ENCODE measurements at regions not wholly inside any gene's neighbourhood (a gene's known extent, or its start where the extent isn't known, plus 50 kb on each side); places are given as distances from the start of the nearest gene placed in this dataset.
"Not testable (repeated sequence)": the region's sequence is repeated elsewhere in the genome, so short reads cannot be mapped to it uniquely, and the experiment has no call there.

GRCh38 chr12:66767536-66767935, 88.7 kb upstream of the GRIP1 start:
- ATAC-seq (no peak), DNase-seq (ENCODE audit: low spot score) (no peak)
- intact Hi-C loops (cut with DNase I), result no loop called here

- intact Hi-C loops (cut with DNase I), result no loop called here
- DNase-seq (ENCODE audit: low spot score) (no peak), ATAC-seq (no peak)
Measured at GRCh38 chr12:66768293-66768692, 89.4 kb upstream of the GRIP1 start.

- ATAC-seq (no peak), DNase-seq (ENCODE audit: low spot score) (no peak)
- intact Hi-C loops (cut with DNase I), result no loop called here
Measured at GRCh38 chr12:66774929-66775328, 96.1 kb upstream of the GRIP1 start.

DNA sequence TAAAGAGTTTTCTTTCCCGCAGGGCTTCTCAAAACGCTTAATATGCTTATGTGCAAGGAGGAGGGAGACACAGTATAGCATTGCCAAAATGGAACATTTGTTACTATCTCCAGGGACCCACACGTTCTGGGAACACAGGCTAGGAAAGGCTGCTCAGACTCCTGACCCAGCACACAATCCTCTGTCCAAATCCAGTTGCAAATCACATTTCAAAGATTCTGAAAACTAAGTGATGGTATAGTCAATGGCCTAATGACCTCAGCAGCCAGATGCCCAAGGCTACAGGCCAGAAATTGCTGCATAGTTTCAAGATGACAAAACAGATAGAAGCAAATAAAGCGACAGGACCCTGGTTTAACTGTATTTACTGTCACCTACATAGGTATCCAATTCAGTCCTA, 97.0 kb upstream of the GRIP1 start:
- ATAC-seq, result no peak
- DNase-seq (ENCODE audit: low spot score), result no peak
- intact Hi-C loops (cut with DNase I), result no loop called here

- DNase-seq (ENCODE audit: low spot score) (no peak), ATAC-seq (no peak)
- intact Hi-C loops (cut with DNase I), result no loop called here
Measured at GRCh38 chr12:66776974-66777373, 98.1 kb upstream of the GRIP1 start.

DNA sequence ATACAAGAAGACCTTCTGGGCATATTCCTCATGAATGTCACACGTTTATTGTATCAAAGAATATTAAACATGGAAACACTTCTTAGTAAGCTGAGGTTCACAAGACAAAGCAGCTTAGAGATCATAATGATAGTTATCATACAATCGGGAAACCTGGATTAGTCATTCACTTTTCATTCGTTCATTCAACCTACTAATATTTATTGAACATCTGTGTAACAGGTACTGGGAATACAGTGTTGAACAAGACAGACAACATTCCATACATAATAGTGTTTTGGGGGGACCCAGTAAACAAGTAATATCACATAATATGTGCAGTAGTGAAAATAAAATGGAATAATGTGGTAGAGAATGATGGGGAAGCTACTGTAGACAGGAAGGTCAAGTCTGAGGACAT, 100.6 kb upstream of the GRIP1 start:
- DNase-seq (ENCODE audit: low spot score), result no peak
- no peak for ATAC-seq

DNA sequence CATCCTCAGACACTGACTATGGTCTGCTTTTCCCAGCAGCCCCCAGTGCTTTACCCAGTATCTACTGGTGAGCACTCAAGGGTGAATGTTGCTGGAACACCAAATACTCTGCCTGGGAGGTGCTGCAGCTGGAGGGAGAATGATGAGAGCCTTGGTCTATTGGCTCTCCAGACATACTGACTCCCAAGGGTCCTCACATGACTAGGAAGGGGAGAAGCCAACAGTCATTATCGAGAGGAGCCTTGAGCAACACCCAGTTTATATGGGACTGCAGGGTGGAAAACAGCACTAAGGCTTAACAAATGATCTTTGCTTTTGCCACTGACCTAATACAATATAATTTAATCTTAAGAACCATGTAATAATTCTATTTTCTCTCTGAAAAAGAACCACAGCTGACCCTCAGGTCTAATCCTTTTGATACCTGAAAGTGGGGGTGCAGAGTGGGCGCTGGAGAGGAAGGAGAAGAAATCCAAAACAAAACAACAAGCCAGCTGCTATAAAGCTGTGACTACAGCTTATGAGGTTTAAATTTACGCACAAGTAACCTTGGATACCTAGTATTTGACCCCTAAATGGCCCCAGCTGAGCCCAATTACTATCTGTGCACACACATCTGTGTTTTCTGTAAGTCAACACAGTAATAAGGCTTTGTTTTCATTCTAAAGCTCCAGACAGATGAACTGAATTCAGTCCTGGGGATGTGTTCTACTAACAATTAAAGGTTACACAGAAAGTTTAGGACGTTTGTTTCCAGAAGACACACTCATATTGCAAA, 107.8 kb upstream of the GRIP1 start:
- ATAC-seq (no peak), DNase-seq (ENCODE audit: low spot score) (no peak)
- intact Hi-C loops (cut with DNase I), result no loop called here

More for the DNA sequence above, 100.6 kb upstream of the GRIP1 start:
- intact Hi-C loops (cut with DNase I), result no loop called here

GRCh38 chr12:66799551-66799950, 120.7 kb upstream of the GRIP1 start:
- no peak for DNase-seq (ENCODE audit: low spot score)
- ATAC-seq, result no peak
- intact Hi-C loops (cut with DNase I), result no loop called here

DNA sequence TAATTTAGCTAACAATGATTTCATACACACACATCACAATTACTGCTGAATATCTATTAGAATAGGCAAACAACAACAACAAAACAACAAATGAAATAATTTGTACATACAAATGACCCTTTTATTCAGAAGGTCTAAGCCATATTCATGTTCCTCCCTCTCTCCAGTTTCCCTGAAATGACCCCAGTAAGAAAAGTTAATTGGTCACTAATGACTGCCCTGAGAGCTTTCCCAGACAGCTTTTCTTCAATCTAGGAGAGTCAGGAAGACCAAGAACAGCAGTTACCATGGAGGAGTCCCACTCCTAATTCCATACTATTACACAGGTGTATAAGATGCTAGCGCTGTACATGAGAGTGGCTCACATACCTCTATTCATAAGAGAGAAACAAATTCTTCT, 121.2 kb upstream of the GRIP1 start:
- intact Hi-C loops (cut with DNase I), result no loop called here
- DNase-seq (ENCODE audit: low spot score) (no peak), ATAC-seq (no peak)

GRCh38 chr12:66803930-66804329, 125.1 kb upstream of the GRIP1 start:
- intact Hi-C loops (cut with DNase I), result no loop called here
- ATAC-seq, result no peak
- DNase-seq (ENCODE audit: low spot score), result no peak

DNA sequence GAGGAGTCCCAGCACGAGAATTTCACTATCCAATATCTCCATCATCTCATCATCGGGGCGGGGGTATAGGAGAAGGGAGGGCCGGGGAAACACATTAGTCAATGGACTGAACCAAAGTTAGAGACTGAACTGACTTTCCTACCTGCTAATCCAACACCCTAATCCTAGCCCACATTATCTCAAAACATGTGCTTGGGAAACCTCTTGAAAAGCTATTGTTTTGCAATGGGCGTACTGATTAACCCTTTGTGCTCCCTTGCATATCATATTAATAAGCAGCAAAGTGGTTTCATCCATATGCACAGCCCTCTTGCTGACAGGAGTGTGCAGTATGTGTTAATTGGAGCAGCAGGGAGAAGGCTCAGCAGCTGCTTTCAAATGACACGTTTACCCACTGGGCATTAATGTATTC, 125.7 kb upstream of the GRIP1 start:
- DNase-seq (ENCODE audit: low spot score) (no peak), ATAC-seq (no peak)
- intact Hi-C loops (cut with DNase I), result no loop called here

DNA sequence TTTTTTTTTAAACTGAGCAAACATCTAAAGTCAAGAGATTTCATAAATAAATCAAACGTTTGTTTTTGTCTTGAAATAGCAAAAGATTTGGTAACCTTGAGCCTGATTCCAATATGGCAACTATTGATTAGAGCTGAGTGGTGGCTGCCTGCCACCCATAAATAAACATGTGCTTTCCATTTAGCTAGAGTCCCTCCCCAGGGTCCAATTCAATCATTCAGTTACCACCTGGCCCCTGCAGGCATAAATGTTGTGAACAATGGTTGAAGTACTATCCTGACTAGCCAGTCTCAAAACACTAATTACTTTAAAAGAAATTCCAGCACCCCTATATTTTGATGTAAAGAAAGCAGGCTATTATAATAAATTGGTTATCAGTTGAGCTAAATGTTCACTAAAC, 129.7 kb upstream of the GRIP1 start:
- ATAC-seq (no peak), DNase-seq (ENCODE audit: low spot score) (no peak)
- intact Hi-C loops (cut with DNase I), result no loop called here

DNA sequence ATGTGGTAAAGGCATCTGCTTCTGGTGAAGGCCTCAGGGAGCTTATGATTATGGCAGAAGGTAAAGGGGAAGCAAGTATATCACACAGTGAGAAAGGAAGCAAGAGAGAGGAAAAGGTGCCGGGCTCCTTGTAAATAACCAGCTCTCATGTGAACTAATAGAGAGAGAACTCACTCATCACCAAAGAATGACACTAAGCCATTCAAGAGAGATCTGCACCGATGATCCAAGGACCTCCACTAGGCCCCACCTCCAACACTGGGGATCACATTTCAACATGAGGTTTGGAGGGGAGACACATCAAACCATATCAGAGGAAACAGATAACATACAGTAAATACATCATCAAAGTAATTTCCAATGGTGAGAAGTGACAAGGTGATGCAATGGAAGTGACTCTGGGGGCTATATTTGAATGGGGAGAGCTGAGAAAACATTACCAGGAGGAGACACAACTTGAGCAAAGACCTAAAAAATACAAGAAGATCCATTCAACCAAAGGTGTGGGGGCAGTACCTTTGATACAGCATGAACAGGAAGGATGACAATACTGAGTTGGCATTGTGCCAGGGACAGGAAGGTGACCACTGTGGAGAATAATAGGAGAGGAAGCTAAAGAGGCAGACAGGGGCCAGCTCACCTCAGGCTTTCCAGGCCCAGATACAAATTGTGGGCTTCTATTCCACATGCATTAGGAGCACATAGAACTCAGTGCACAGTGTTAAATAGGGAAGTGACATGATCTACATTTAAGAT, 134.4 kb upstream of the GRIP1 start:
- no peak for ATAC-seq
- DNase-seq (ENCODE audit: low spot score), result no peak
- intact Hi-C loops (cut with DNase I), result no loop called here

DNA sequence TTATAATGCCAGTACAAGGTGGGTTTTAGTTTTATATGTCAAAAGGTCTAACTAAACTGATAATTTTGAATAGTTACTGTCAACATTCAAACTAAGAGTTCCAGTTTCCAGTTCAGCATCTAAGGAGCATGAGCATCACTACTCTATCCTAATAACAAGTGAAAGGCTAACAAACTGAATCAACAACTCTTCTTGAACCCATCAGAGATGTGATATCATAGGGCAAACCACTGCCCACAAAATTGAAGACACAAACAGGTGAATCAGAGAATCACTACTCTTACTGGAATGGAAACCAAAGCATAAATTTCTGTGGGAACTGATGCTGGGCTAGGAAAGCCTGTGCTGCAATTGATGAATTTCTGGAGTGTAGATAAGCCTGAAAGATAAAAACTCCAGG, 140.7 kb upstream of the GRIP1 start:
- intact Hi-C loops (cut with DNase I), result no loop called here
- ATAC-seq, result no peak
- no peak for DNase-seq (ENCODE audit: low spot score)

GRCh38 chr12:66822961-66823360, 144.1 kb upstream of the GRIP1 start:
- intact Hi-C loops (cut with DNase I), result no loop called here

DNA sequence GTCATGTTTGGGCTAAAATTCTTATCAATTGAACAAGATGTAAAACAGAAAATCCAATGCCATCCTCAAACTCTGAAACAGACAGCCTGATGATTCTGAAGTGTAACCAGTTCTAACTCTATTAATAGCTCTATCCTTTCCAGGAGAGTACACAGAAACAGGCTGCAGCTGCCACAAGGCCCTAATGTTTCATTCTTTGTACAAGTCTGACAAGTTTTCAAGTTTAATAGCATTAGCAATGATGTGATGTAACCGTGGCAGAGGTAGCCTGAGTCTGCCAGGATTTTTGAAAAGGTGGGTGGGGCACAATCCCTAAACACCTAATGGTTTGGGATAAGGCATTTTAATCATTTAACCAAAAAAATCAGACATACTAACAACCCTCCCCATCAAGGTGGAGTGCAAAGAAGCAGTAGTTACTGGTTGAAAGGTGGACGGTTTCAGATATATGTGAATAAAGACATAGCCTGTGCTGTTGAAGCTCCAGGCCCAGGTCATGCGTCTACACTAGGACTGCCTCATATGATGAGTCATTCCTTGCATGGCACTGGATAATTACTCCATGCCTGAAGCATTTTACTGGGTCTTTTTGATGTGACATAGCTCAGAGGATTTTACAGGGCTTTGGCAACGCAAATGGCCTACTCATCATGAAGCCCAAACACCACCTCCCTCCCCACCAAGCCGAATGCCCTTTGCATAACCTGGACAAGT, 145.1 kb upstream of the GRIP1 start:
- DNase-seq (ENCODE audit: low spot score) (no peak), ATAC-seq (no peak)
- intact Hi-C loops (cut with DNase I), result no loop called here

More at GRCh38 chr12:66822961-66823360, 144.1 kb upstream of the GRIP1 start:
- no peak for DNase-seq (ENCODE audit: low spot score)
- ATAC-seq, result no peak

DNA sequence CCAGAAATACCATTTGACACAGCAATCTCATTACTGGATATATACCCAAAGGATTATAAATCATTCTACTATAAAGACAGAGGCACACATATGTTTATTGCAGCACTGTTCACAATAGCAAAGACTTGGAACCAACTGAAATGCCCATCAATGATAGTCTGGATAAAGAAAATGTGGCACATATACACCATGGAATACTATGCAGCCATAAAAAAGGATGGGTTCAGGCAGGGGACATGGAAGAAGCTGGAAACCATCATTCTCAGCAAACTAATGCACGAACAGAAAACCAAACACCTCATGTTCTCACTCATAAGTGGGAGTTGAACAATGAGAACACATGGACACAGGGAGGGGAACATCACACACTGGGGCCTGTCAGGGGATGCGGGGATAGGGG, 147.0 kb upstream of the GRIP1 start:
- ATAC-seq; intact Hi-C loops (cut with DNase I); DNase-seq (ENCODE audit: low spot score): not testable (repeated sequence)

- DNase-seq (ENCODE audit: low spot score) (no peak), ATAC-seq (no peak)
- intact Hi-C loops (cut with DNase I), result no loop called here
Measured at GRCh38 chr12:66829660-66830325, 150.9 kb upstream of the GRIP1 start.

GRCh38 chr12:66831495-66831894, 152.6 kb upstream of the GRIP1 start:
- DNase-seq (ENCODE audit: low spot score) (no peak), ATAC-seq (no peak)
- intact Hi-C loops (cut with DNase I), result no loop called here

Data from sciatic nerve (tissue), 2 donors.